Endothelial cell of umbilical vein (primary cell): ENCODE measurements at regions not wholly inside any gene's neighbourhood (a gene's known extent, or its start where the extent isn't known, plus 50 kb on each side); places are given as distances from the start of the nearest gene placed in this dataset.

ENCODE experiments used
- BruUV-seq: library from RNA; stranded (reverse); fragments of 400-500 nt; replicated peaks from 2 replicates; lab custom pipeline; 2021; lab: Mats Ljungman, UMichigan
- CTCF ChIA-PET: fragments of 300-600, 350-600 bp; sonication (Branson Sonifier 250); formaldehyde crosslinking; loops from one replicate; lab custom pipeline; 2021; ENCODE audit warnings: antibody characterized with exemption, inconsistent platforms; lab: Charles Lee
- POLR2A ChIA-PET: fragments of 300-600, 350-600 bp; sonication (Branson Sonifier 250); formaldehyde crosslinking; loops from one replicate; lab custom pipeline; 2021; ENCODE audit warnings: antibody characterized with exemption, inconsistent platforms; lab: Charles Lee
- DNase-seq: peaks from one replicate; pipeline ENCODE4 v3.0.0-alpha.2; 2011; ENCODE audit warnings: low read depth, low spot score
- FAIRE-seq: peaks from 2 replicates; lab custom pipeline; 2011; peaks lifted over from hg19 to GRCh38; lab: Jason Lieb, UNC
- H2AFZ ChIP-seq: 2 replicates; pipeline ENCODE4 v1.6.0; 2012; ENCODE audit warnings: low read depth, low read length, control low read depth, inconsistent platforms
- H3K27ac ChIP-seq: 2 replicates; pipeline ENCODE4 v1.5.1; 2011; ENCODE audit warnings: low read depth, mild to moderate bottlenecking, control low read depth, low read length, moderate library complexity; ENCODE audit not compliant: insufficient read depth
- H3K27me3 ChIP-seq, 2 experiments: 2 replicates each; pipeline versions ENCODE4 v1.6.0 to v1.6.1; 2011; ENCODE audit warnings: low read length in 2 of 2, mixed read lengths in 1 of 2; ENCODE audit not compliant: control insufficient read depth in 2 of 2, insufficient read depth in 2 of 2
- H3K36me3 ChIP-seq, 2 experiments: 2 replicates in 1 of 2; 3 replicates in 1 of 2; pipeline ENCODE4 v1.5.1; 2011; ENCODE audit warnings: low read length in 2 of 2, mild to moderate bottlenecking in 1 of 2, moderate library complexity in 1 of 2; ENCODE audit not compliant: control insufficient read depth in 2 of 2, insufficient read depth in 2 of 2; ENCODE audit errors: extremely low read depth in 1 of 2
- H3K4me1 ChIP-seq: 3 replicates; pipeline ENCODE4 v1.5.1; 2011; ENCODE audit warnings: mild to moderate bottlenecking, low read length; ENCODE audit not compliant: control insufficient read depth, insufficient read depth; ENCODE audit errors: extremely low read depth
- H3K4me2 ChIP-seq: 2 replicates; pipeline ENCODE4 v1.6.1; 2011; ENCODE audit warnings: low read length, control low read depth, mixed read lengths; ENCODE audit not compliant: insufficient read depth
- H3K4me3 ChIP-seq, 3 experiments: fragments of 200-600 bp in 1 of 3; sonication (generic), shearing (Covaris generic) in 1 of 3; replicated peaks in 1 of 3; 2 replicates each; pipeline ENCODE4 v1.5.1; 2011 to 2016; ENCODE audit warnings: control low read depth in 3 of 3, low read length in 3 of 3, mild to moderate bottlenecking in 2 of 3, inconsistent platforms in 1 of 3, low read depth in 1 of 3, moderate library complexity in 1 of 3; ENCODE audit not compliant: insufficient read depth in 1 of 3
- H3K79me2 ChIP-seq: 2 replicates; pipeline ENCODE4 v1.6.0; 2012; ENCODE audit warnings: low read length, inconsistent platforms; ENCODE audit not compliant: control insufficient read depth, insufficient read depth
- H3K9ac ChIP-seq: replicated peaks from 2 replicates; pipeline ENCODE3; 2011; ENCODE audit warnings: low read length, control low read depth; ENCODE audit not compliant: insufficient read depth; ENCODE audit errors: extremely low read depth
- H3K9me1 ChIP-seq: replicated peaks from 3 replicates; pipeline ENCODE4 v1.6.0; 2011; ENCODE audit warnings: mild to moderate bottlenecking, low read length; ENCODE audit not compliant: control insufficient read depth, insufficient read depth; ENCODE audit errors: extremely low read depth
- H3K9me3 ChIP-seq: replicated peaks from 2 replicates; pipeline ENCODE4 v1.5.1; 2012; ENCODE audit warnings: low read length, inconsistent platforms; ENCODE audit not compliant: control insufficient read depth, insufficient read depth
- H4K20me1 ChIP-seq: replicated peaks from 2 replicates; pipeline ENCODE3; 2011; ENCODE audit warnings: mild to moderate bottlenecking, low read length; ENCODE audit not compliant: control insufficient read depth, insufficient read depth; ENCODE audit errors: extremely low read depth
- CTCF ChIP-seq, 2 donors: IDR thresholded peaks; 1 replicate in 1 of 2; 2 replicates in 1 of 2; pipeline ENCODE4 v1.5.1; 2011; ENCODE audit warnings: low read length in 2 of 2, mild to moderate bottlenecking in 2 of 2, moderate library complexity in 2 of 2, control low read depth in 1 of 2, inconsistent platforms in 1 of 2, low read depth in 1 of 2; ENCODE audit not compliant: insufficient read depth in 1 of 2; ENCODE audit errors: extremely low read depth in 1 of 2
- EZH2 ChIP-seq: IDR thresholded peaks from 2 replicates; pipeline ENCODE4 v1.6.1; 2012; ENCODE audit warnings: borderline replicate concordance, low read depth, mild to moderate bottlenecking, moderate library complexity, low read length, inconsistent platforms; ENCODE audit not compliant: severe bottlenecking
- FOS ChIP-seq: IDR thresholded peaks from 2 replicates; pipeline ENCODE4 v1.6.1; 2011; ENCODE audit warnings: mild to moderate bottlenecking, low read length, moderate library complexity, borderline replicate concordance; ENCODE audit not compliant: insufficient read depth
- GATA2 ChIP-seq: IDR thresholded peaks from 2 replicates; pipeline ENCODE4 v1.7.0; 2011; ENCODE audit warnings: low read depth, mild to moderate bottlenecking, moderate library complexity, mixed read lengths, low read length; ENCODE audit not compliant: insufficient read length, insufficient read depth
- JUN ChIP-seq: IDR thresholded peaks from 2 replicates; pipeline ENCODE4 v1.6.1; 2011; ENCODE audit warnings: borderline replicate concordance, low read depth; ENCODE audit not compliant: insufficient read length, insufficient read depth
- MAX ChIP-seq: IDR thresholded peaks from 2 replicates; pipeline ENCODE4 v1.6.1; 2011; ENCODE audit not compliant: insufficient read depth, insufficient read length
- MYC ChIP-seq: IDR thresholded peaks from one replicate; pipeline ENCODE4 v1.6.1; 2011; ENCODE audit warnings: mild to moderate bottlenecking, low read depth, low read length
- POLR2A ChIP-seq: IDR thresholded peaks from 2 replicates; pipeline ENCODE4 v1.6.1; 2012; ENCODE audit warnings: low read depth, mild to moderate bottlenecking, control low read depth, low read length
- POLR2AphosphoS5 ChIP-seq: IDR thresholded peaks from 2 replicates; pipeline ENCODE4 v1.6.1; 2012; ENCODE audit warnings: low read depth, mild to moderate bottlenecking, control low read depth, low read length, moderate library complexity; ENCODE audit not compliant: insufficient read depth
- dilution Hi-C: fragments of 300-500 bp; cut with MboI; formaldehyde crosslinking; loops from one replicate; pipeline ENCODE4 v1.15.0; 2019; ENCODE audit warnings: low sequenced_read_pairs; ENCODE audit not compliant: extremely low pct_ligation_motif_present
- intact Hi-C: fragments of 100-400 bp; cut with micrococcal nuclease; formaldehyde crosslinking; loops from one replicate; pipeline ENCODE4 v1.10.0; 2022

GRCh38 chr10:78853864-78854263 lies 214.9 kb upstream of the ZMIZ1 start:
- FAIRE-seq: no peak
- no peak for DNase-seq
- Histone ChIP-seq H3K27ac (no peak overlapping the region), H3K4me2 (no peak overlapping the region), H3K79me2 (no peaks in the 10 kb centered on the region), H4K20me1 (no peaks in the 10 kb centered on the region), H3K4me1 (no peaks in the 10 kb centered on the region), H3K4me3 (no peak overlapping the region), H2AFZ (no peak overlapping the region), H3K9me3 (no peaks in the 10 kb centered on the region), H3K9ac (no peak overlapping the region), H3K36me3 (no peaks in the 10 kb centered on the region), H3K9me1 (no peaks in the 10 kb centered on the region), H3K27me3 (peaks cover 0 to 9% of the 10 kb centered on the region in 2 experiments)
- POLR2A ChIA-PET: no interaction called here
- intact Hi-C loops: loop anchor here (1.0 kb wide), 2 partner anchors 214 to 343 kb away; partner anchors contain the start of gene ZMIZ1
- no peak for TF ChIP-seq POLR2AphosphoS5
- no peak for TF ChIP-seq CTCF (IDR thresholded peaks at IDR 0.05; ENCODE audit: extremely low read depth in 1 of 2, insufficient read depth in 1 of 2, low read depth in 1 of 2, low read length in 2 of 2)
- TF ChIP-seq MYC: no peak
- no peak for TF ChIP-seq JUN
- no peak for TF ChIP-seq POLR2A
- no peak for TF ChIP-seq FOS
- dilution Hi-C loops: no loop called here
- BruUV-seq: no TSS peak
- CTCF ChIA-PET: interaction anchor here (0.9 to 3.4 kb wide), 3 partner anchors 9 to 342 kb away, joined by 3 to 19 read pairs (median 4); no protein-coding TSS in a partner anchor

GRCh38 chr10:78856421-78856820 lies 212.3 kb upstream of the ZMIZ1 start:
- no peaks in the 10 kb centered on the region for H3K79me2 ChIP-seq
- FAIRE-seq: no peak
- no peak for TF ChIP-seq POLR2A
- no peak for TF ChIP-seq CTCF (IDR thresholded peaks at IDR 0.05; ENCODE audit: extremely low read depth in 1 of 2, insufficient read depth in 1 of 2, low read depth in 1 of 2, low read length in 2 of 2)
- no peak for TF ChIP-seq JUN
- TF ChIP-seq FOS: no peak
- no peak for TF ChIP-seq MYC
- TF ChIP-seq POLR2AphosphoS5: no peak
- TF ChIP-seq MAX: no peak
- no peak for TF ChIP-seq GATA2
- no peak for TF ChIP-seq EZH2

More at GRCh38 chr10:78856421-78856820, 212.3 kb upstream of the ZMIZ1 start:
- Histone ChIP-seq H3K27ac (no peak overlapping the region), H3K36me3 (no peaks in the 10 kb centered on the region), H3K4me3 (no peak overlapping the region), H3K27me3 (peaks cover 0 to 3% of the 10 kb centered on the region in 2 experiments), H3K9ac (no peak overlapping the region), H2AFZ (no peak overlapping the region), H4K20me1 (no peaks in the 10 kb centered on the region), H3K9me3 (no peaks in the 10 kb centered on the region), H3K4me2 (no peak overlapping the region), H3K4me1 (no peaks in the 10 kb centered on the region), H3K9me1 (no peaks in the 10 kb centered on the region)
- BruUV-seq: no TSS peak
- no peak for DNase-seq
- ChIA-PET CTCF (interaction anchor here (1.4 kb wide), 1 partner anchor 339 kb away, joined by 3 read pairs; no protein-coding TSS in a partner anchor), POLR2A (no interaction called here)
- dilution Hi-C loops (no loop called here), intact Hi-C loops (no loop called here)
